ENCODE measurements at regions not wholly inside any gene's neighbourhood (a gene's known extent, or its start where the extent isn't known, plus 50 kb on each side); places are given as distances from the start of the nearest gene placed in this dataset.

DNA sequence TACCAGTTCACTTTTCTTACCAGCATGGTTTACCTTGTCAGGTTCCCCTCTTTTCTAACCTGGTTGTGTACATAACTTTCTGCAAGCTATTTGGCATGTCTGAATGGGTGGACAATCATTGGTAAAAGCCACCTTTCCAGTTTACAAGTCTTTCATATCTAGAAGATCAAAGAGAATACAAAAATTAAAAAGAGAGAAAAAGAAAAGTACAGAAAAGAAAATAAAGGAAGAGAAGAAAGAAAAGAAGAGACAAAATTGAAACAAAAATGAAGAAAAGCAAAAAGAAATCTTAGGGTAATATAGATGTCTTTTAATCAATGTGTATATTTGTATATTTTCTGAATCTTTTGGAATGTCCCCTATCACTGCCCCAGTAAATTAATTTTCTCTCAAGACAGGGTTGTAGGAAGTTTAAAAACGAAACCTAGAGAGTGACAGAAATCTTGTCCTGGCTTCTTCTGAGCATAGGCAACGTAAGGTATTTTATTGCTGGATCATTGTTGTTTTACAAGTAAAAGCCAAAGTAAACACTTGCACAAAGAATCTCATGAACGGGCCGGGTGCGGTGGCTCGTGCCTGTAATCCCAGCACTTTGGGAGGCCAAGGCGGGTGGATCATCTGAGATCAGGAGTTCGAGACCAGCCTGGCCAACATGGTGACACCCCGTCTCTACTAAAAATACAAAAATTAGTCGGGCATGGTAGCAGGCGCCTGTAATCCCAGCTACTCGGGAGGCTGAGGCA, 98.7 kb upstream of the IFNE start:
- H2AFZ ChIP-seq (ENCODE audit: low read length): no peak overlapping the region
- intact Hi-C loops (cut with micrococcal nuclease; ENCODE audit: unreplicated experiment): no loop called here
- FAIRE-seq (no peak), ATAC-seq (no peak), DNase-seq (ENCODE audit: low spot score) (no peak)
- no peaks in the 10 kb centered on the region for H3K79me2 ChIP-seq (ENCODE audit: insufficient read depth, low read length)
- CTCF ChIA-PET (ENCODE audit: low intra/inter-chr PET ratio, low total read pairs): no interaction called here
- no peaks in the 10 kb centered on the region for H3K4me1 ChIP-seq (ENCODE audit: insufficient read depth, low read length)
- POLR2A ChIA-PET: no interaction called here
- in situ Hi-C loops (cut with HindIII; ENCODE audit: extremely low pct_ligation_motif_present, low pct_unique_long_range_greater_than_20kb): no loop called here
- TF ChIP-seq, protein P1, sequence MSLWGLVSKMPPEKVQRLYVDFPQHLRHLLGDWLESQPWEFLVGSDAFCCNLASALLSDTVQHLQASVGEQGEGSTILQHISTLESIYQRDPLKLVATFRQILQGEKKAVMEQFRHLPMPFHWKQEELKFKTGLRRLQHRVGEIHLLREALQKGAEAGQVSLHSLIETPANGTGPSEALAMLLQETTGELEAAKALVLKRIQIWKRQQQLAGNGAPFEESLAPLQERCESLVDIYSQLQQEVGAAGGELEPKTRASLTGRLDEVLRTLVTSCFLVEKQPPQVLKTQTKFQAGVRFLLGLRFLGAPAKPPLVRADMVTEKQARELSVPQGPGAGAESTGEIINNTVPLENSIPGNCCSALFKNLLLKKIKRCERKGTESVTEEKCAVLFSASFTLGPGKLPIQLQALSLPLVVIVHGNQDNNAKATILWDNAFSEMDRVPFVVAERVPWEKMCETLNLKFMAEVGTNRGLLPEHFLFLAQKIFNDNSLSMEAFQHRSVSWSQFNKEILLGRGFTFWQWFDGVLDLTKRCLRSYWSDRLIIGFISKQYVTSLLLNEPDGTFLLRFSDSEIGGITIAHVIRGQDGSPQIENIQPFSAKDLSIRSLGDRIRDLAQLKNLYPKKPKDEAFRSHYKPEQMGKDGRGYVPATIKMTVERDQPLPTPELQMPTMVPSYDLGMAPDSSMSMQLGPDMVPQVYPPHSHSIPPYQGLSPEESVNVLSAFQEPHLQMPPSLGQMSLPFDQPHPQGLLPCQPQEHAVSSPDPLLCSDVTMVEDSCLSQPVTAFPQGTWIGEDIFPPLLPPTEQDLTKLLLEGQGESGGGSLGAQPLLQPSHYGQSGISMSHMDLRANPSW (CRISPR knock-in tag; IDR thresholded peaks at IDR 0.05; ENCODE audit: borderline replicate concordance): no peak
- no peak for TF ChIP-seq THYN1 (CRISPR knock-in tag; IDR thresholded peaks at IDR 0.05; ENCODE audit: borderline replicate concordance, low read depth)
- TF ChIP-seq REPIN1 (CRISPR knock-in tag; IDR thresholded peaks at IDR 0.05; ENCODE audit: borderline replicate concordance, low read depth): no peak
- TF ChIP-seq, protein P2, sequence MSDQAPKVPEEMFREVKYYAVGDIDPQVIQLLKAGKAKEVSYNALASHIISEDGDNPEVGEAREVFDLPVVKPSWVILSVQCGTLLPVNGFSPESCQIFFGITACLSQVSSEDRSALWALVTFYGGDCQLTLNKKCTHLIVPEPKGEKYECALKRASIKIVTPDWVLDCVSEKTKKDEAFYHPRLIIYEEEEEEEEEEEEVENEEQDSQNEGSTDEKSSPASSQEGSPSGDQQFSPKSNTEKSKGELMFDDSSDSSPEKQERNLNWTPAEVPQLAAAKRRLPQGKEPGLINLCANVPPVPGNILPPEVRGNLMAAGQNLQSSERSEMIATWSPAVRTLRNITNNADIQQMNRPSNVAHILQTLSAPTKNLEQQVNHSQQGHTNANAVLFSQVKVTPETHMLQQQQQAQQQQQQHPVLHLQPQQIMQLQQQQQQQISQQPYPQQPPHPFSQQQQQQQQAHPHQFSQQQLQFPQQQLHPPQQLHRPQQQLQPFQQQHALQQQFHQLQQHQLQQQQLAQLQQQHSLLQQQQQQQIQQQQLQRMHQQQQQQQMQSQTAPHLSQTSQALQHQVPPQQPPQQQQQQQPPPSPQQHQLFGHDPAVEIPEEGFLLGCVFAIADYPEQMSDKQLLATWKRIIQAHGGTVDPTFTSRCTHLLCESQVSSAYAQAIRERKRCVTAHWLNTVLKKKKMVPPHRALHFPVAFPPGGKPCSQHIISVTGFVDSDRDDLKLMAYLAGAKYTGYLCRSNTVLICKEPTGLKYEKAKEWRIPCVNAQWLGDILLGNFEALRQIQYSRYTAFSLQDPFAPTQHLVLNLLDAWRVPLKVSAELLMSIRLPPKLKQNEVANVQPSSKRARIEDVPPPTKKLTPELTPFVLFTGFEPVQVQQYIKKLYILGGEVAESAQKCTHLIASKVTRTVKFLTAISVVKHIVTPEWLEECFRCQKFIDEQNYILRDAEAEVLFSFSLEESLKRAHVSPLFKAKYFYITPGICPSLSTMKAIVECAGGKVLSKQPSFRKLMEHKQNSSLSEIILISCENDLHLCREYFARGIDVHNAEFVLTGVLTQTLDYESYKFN (CRISPR knock-in tag; conservative IDR thresholded peaks at IDR 0.05): no peak
- no peak for TF ChIP-seq HCFC1 (IDR thresholded peaks at IDR 0.05; ENCODE audit: low read depth, low read length)
- no peak for TF ChIP-seq ARNT2 (CRISPR knock-in tag; IDR thresholded peaks at IDR 0.05; ENCODE audit: low read depth)
- TF ChIP-seq TBL1XR1 (IDR thresholded peaks at IDR 0.05; ENCODE audit: borderline replicate concordance, low read length, partially characterized antibody): no peak
- no peak for TF ChIP-seq BCL6 (CRISPR knock-in tag; IDR thresholded peaks at IDR 0.05)
- H3K27ac ChIP-seq (ENCODE audit: extremely low read length, insufficient read depth, low read length): no peak overlapping the region
- H3K4me2 ChIP-seq (ENCODE audit: low read depth, low read length): no peak overlapping the region
- WGBS (ENCODE audit: low lambda C conversion rate): 20% methylated on average over 12 of the region's 12 CpGs
- H3K9me3 ChIP-seq (ENCODE audit: low read length): no peaks in the 10 kb centered on the region
- H3K4me3 ChIP-seq (replicated peaks in 1 of 3; ENCODE audit: insufficient read depth in 1 of 3, low read depth in 2 of 3, low read length in 3 of 3): no peak overlapping the region
- H3K9ac ChIP-seq (ENCODE audit: insufficient read depth, low read depth, low read length): no peak overlapping the region
- H4K20me1 ChIP-seq (ENCODE audit: insufficient read depth, low read length): no peaks in the 10 kb centered on the region
- H3K27me3 ChIP-seq (ENCODE audit: control insufficient read depth in 1 of 2, insufficient read depth in 2 of 2, low read length in 2 of 2): no peaks in the 10 kb centered on the region
- no peaks in the 10 kb centered on the region for H3K36me3 ChIP-seq (replicated peaks in 1 of 2; ENCODE audit: control insufficient read depth in 1 of 2, insufficient read depth in 2 of 2, low read length in 2 of 2)
- BruUV-seq (replicated peaks): no TSS peak

All from HepG2 (cell line).